ENCODE measurements at regions not wholly inside any gene's neighbourhood (a gene's known extent, or its start where the extent isn't known, plus 50 kb on each side); places are given as distances from the start of the nearest gene placed in this dataset.

GRCh38 chr10:62561151-62561550, 187.0 kb downstream of the ZNF365 start:
- no peak for TF ChIP-seq CTCF (conservative IDR thresholded peaks at IDR 0.05; ENCODE audit: low read depth in 2 of 2)
- TF ChIP-seq EZH2 (IDR thresholded peaks at IDR 0.05; ENCODE audit: low read depth, unreplicated experiment), result no peak
- no peak for TF ChIP-seq STAT1 (IDR thresholded peaks at IDR 0.05; ENCODE audit: unreplicated experiment)
- no peak for TF ChIP-seq EZH2phosphoT487 (IDR thresholded peaks at IDR 0.05; ENCODE audit: unreplicated experiment)
- TF ChIP-seq POLR2AphosphoS5 (IDR thresholded peaks at IDR 0.05; ENCODE audit: low read depth), result no peak
- TF ChIP-seq REST (IDR thresholded peaks at IDR 0.05; ENCODE audit: unreplicated experiment), result no peak
- no peak for TF ChIP-seq ZNF462 (CRISPR knock-in tag; IDR thresholded peaks at IDR 0.05)
- no peak for TF ChIP-seq CREB1 (CRISPR knock-in tag; IDR thresholded peaks at IDR 0.05; ENCODE audit: low read depth)
- TF ChIP-seq ZNF114 (CRISPR knock-in tag; IDR thresholded peaks at IDR 0.05), result no peak
